ENCODE measurements at regions not wholly inside any gene's neighbourhood (a gene's known extent, or its start where the extent isn't known, plus 50 kb on each side); places are given as distances from the start of the nearest gene placed in this dataset.

GRCh38 chr1:5189384-5189783, 535.0 kb downstream of the AJAP1 start:
- Mint-ChIP-seq H3K27ac (no peak overlapping the region), H3K27me3 (ENCODE audit: low read depth) (peaks cover 7% of the 10 kb centered on the region), H3K9me3 (peaks cover 46% of the 10 kb centered on the region), H3K4me1 (no peaks in the 10 kb centered on the region), H3K36me3 (peaks cover 53% of the 10 kb centered on the region), H3K4me3 (no peak overlapping the region)
- POLR2A ChIA-PET, result no interaction called here
- no peak for TF ChIP-seq MXD4 (CRISPR knock-in tag; IDR thresholded peaks at IDR 0.05; ENCODE audit: borderline replicate concordance)
- no peak for TF ChIP-seq FOXP1 (CRISPR knock-in tag; IDR thresholded peaks at IDR 0.05; ENCODE audit: borderline replicate concordance)
- no peak for TF ChIP-seq ZMAT4 (CRISPR knock-in tag; IDR thresholded peaks at IDR 0.05)
- TF ChIP-seq AFF4 (CRISPR knock-in tag; IDR thresholded peaks at IDR 0.05; ENCODE audit: borderline replicate concordance), result no peak
- TF ChIP-seq JAZF1 (CRISPR knock-in tag; IDR thresholded peaks at IDR 0.05), result no peak
- TF ChIP-seq ESRRA (CRISPR knock-in tag; IDR thresholded peaks at IDR 0.05; ENCODE audit: borderline replicate concordance), result no peak
- TF ChIP-seq ZBTB21 (CRISPR knock-in tag; IDR thresholded peaks at IDR 0.05; ENCODE audit: borderline replicate concordance), result no peak
- TF ChIP-seq, protein P1, sequence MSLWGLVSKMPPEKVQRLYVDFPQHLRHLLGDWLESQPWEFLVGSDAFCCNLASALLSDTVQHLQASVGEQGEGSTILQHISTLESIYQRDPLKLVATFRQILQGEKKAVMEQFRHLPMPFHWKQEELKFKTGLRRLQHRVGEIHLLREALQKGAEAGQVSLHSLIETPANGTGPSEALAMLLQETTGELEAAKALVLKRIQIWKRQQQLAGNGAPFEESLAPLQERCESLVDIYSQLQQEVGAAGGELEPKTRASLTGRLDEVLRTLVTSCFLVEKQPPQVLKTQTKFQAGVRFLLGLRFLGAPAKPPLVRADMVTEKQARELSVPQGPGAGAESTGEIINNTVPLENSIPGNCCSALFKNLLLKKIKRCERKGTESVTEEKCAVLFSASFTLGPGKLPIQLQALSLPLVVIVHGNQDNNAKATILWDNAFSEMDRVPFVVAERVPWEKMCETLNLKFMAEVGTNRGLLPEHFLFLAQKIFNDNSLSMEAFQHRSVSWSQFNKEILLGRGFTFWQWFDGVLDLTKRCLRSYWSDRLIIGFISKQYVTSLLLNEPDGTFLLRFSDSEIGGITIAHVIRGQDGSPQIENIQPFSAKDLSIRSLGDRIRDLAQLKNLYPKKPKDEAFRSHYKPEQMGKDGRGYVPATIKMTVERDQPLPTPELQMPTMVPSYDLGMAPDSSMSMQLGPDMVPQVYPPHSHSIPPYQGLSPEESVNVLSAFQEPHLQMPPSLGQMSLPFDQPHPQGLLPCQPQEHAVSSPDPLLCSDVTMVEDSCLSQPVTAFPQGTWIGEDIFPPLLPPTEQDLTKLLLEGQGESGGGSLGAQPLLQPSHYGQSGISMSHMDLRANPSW (CRISPR knock-in tag; conservative IDR thresholded peaks at IDR 0.05; ENCODE audit: low read depth), result no peak
- TF ChIP-seq NR1H2 (CRISPR knock-in tag; IDR thresholded peaks at IDR 0.05), result no peak
- no peak for TF ChIP-seq TEAD1 (CRISPR knock-in tag; IDR thresholded peaks at IDR 0.05)
- no peak for TF ChIP-seq ELF4 (CRISPR knock-in tag; IDR thresholded peaks at IDR 0.05; ENCODE audit: low read depth)
- no peak for TF ChIP-seq SMAD3 (CRISPR knock-in tag; IDR thresholded peaks at IDR 0.05; ENCODE audit: borderline replicate concordance)
- TF ChIP-seq HMGA2 (CRISPR knock-in tag; IDR thresholded peaks at IDR 0.05), result no peak
- no peak for TF ChIP-seq OVOL2 (CRISPR knock-in tag; IDR thresholded peaks at IDR 0.05; ENCODE audit: borderline replicate concordance)
- CTCF ChIA-PET, result no interaction called here
- DNase-seq (ENCODE audit: low spot score) (no peak), ATAC-seq (no peak)

DNA sequence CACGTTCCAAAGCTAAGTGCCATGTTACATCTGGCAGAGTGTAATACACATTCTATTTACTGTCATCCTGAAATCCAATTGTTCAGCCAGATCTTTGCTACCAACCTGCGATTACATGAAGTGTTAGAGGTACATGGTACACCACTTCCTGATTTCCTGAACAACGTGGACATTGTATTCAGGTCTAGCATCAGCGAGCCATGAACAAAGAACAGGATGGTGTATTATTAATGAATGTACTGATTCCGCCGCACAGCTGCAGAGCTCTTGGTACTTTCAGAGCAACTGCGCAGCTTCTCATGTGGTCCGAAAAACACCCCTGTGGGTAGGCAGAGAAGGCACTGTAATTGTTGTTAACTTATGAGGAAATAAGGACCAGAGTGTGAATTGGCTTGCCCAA, 511.4 kb downstream of the AJAP1 start:
- Mint-ChIP-seq H3K27me3 (ENCODE audit: low read depth) (peaks cover 17% of the 10 kb centered on the region), H3K4me3 (no peak overlapping the region), H3K4me1 (no peaks in the 10 kb centered on the region), H3K27ac (no peak overlapping the region), H3K36me3 (peaks cover 71% of the 10 kb centered on the region), H3K9me3 (peaks cover 75% of the 10 kb centered on the region)
- no peak for DNase-seq (ENCODE audit: low spot score)
- CTCF ChIA-PET, result no interaction called here
- POLR2A ChIA-PET, result no interaction called here
- ATAC-seq, result no peak
- TF ChIP-seq FOXP1 (CRISPR knock-in tag; IDR thresholded peaks at IDR 0.05; ENCODE audit: borderline replicate concordance), result no peak
- no peak for TF ChIP-seq ZNF423 (CRISPR knock-in tag; IDR thresholded peaks at IDR 0.05)
- no peak for TF ChIP-seq MAX (CRISPR knock-in tag; IDR thresholded peaks at IDR 0.05)
- TF ChIP-seq ZBTB21 (CRISPR knock-in tag; IDR thresholded peaks at IDR 0.05; ENCODE audit: borderline replicate concordance), result no peak
- TF ChIP-seq ZNF219 (CRISPR knock-in tag; IDR thresholded peaks at IDR 0.05; ENCODE audit: borderline replicate concordance), result no peak
- TF ChIP-seq CREM (CRISPR knock-in tag; IDR thresholded peaks at IDR 0.05), result no peak
- TF ChIP-seq, protein P2, sequence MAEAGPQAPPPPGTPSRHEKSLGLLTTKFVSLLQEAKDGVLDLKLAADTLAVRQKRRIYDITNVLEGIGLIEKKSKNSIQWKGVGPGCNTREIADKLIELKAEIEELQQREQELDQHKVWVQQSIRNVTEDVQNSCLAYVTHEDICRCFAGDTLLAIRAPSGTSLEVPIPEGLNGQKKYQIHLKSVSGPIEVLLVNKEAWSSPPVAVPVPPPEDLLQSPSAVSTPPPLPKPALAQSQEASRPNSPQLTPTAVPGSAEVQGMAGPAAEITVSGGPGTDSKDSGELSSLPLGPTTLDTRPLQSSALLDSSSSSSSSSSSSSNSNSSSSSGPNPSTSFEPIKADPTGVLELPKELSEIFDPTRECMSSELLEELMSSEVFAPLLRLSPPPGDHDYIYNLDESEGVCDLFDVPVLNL (CRISPR knock-in tag; IDR thresholded peaks at IDR 0.05; ENCODE audit: borderline replicate concordance, low read depth), result no peak
- TF ChIP-seq, protein P3, sequence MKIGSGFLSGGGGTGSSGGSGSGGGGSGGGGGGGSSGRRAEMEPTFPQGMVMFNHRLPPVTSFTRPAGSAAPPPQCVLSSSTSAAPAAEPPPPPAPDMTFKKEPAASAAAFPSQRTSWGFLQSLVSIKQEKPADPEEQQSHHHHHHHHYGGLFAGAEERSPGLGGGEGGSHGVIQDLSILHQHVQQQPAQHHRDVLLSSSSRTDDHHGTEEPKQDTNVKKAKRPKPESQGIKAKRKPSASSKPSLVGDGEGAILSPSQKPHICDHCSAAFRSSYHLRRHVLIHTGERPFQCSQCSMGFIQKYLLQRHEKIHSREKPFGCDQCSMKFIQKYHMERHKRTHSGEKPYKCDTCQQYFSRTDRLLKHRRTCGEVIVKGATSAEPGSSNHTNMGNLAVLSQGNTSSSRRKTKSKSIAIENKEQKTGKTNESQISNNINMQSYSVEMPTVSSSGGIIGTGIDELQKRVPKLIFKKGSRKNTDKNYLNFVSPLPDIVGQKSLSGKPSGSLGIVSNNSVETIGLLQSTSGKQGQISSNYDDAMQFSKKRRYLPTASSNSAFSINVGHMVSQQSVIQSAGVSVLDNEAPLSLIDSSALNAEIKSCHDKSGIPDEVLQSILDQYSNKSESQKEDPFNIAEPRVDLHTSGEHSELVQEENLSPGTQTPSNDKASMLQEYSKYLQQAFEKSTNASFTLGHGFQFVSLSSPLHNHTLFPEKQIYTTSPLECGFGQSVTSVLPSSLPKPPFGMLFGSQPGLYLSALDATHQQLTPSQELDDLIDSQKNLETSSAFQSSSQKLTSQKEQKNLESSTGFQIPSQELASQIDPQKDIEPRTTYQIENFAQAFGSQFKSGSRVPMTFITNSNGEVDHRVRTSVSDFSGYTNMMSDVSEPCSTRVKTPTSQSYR (CRISPR knock-in tag; IDR thresholded peaks at IDR 0.05), result no peak
- TF ChIP-seq ERG (CRISPR knock-in tag; IDR thresholded peaks at IDR 0.05), result no peak
- TF ChIP-seq, protein P4, sequence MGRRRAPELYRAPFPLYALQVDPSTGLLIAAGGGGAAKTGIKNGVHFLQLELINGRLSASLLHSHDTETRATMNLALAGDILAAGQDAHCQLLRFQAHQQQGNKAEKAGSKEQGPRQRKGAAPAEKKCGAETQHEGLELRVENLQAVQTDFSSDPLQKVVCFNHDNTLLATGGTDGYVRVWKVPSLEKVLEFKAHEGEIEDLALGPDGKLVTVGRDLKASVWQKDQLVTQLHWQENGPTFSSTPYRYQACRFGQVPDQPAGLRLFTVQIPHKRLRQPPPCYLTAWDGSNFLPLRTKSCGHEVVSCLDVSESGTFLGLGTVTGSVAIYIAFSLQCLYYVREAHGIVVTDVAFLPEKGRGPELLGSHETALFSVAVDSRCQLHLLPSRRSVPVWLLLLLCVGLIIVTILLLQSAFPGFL (CRISPR knock-in tag; IDR thresholded peaks at IDR 0.05; ENCODE audit: borderline replicate concordance), result no peak
- TF ChIP-seq OVOL2 (CRISPR knock-in tag; IDR thresholded peaks at IDR 0.05; ENCODE audit: borderline replicate concordance), result no peak

All from WTC11 (cell line).